GM12892 (cell line): ENCODE measurements at regions not wholly inside any gene's neighbourhood (a gene's known extent, or its start where the extent isn't known, plus 50 kb on each side); places are given as distances from the start of the nearest gene placed in this dataset.

Source experiments
- POLR2A ChIP-seq: IDR thresholded peaks from 2 replicates; pipeline ENCODE4 v1.6.1; 2011; ENCODE audit warnings: low read depth, low read length, control low read depth
- POLR2AphosphoS5 ChIP-seq: IDR thresholded peaks from 2 replicates; pipeline ENCODE4 v1.6.1; 2011; ENCODE audit warnings: low read depth, low read length, control low read depth

DNA sequence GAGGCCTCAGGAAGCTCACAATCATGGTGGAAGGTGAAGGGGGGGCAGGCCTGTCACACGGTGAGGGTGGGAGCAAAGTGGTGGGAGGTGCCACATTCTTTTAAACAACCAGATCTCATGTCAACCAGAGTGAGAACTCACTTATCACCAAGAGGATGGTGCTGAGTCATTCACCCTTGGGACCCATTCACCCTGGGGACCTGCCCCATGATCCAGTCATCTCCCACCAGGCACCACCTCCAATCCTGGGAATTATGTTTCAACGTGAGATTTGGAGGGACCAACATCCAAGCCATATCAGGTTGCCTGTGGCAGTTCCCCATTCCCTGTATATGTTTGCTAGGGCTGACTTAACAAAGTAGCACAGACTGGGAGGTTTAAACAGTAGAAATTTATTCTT, 318.4 kb upstream of the CLNK start:
- TF ChIP-seq POLR2A (no peak), POLR2AphosphoS5 (no peak)
